ENCODE measurements at regions not wholly inside any gene's neighbourhood (a gene's known extent, or its start where the extent isn't known, plus 50 kb on each side); places are given as distances from the start of the nearest gene placed in this dataset.
A peak's percentile ranks its signal among the peaks of the same experiment; 100 is the strongest.

DNA sequence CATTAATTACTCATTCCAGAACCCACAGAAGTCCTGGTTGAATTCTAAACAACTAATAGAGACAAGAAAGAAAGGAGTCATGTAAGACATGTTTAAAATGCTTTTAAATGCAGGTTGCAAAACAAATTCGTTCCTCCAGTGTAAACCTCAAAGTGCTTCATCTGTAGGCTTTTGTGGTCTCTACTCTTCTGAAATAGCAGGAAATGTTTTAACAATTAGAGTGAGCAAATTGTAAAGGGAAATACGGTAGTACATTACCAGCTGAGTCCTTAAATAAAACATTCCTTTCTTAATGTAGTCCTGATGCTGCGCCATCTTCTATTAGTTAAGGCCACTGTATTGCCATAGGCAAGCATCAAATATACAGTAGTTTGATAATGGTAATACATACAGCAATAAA is 1934.2 kb upstream of the SEL1L start:
- DNase-seq (ENCODE audit: low read depth, low spot score) = no peak
- Mint-ChIP-seq H3K27ac (ENCODE audit: unreplicated experiment) (no peak overlapping the region), H3K36me3 (ENCODE audit: low read depth) (no peaks in the 10 kb centered on the region), H3K4me1 (no peaks in the 10 kb centered on the region), H3K27me3 (ENCODE audit: low read depth) (no peaks in the 10 kb centered on the region), H3K9me3 (no peaks in the 10 kb centered on the region), H3K4me3 (no peak overlapping the region)
- TF ChIP-seq, protein P1, sequence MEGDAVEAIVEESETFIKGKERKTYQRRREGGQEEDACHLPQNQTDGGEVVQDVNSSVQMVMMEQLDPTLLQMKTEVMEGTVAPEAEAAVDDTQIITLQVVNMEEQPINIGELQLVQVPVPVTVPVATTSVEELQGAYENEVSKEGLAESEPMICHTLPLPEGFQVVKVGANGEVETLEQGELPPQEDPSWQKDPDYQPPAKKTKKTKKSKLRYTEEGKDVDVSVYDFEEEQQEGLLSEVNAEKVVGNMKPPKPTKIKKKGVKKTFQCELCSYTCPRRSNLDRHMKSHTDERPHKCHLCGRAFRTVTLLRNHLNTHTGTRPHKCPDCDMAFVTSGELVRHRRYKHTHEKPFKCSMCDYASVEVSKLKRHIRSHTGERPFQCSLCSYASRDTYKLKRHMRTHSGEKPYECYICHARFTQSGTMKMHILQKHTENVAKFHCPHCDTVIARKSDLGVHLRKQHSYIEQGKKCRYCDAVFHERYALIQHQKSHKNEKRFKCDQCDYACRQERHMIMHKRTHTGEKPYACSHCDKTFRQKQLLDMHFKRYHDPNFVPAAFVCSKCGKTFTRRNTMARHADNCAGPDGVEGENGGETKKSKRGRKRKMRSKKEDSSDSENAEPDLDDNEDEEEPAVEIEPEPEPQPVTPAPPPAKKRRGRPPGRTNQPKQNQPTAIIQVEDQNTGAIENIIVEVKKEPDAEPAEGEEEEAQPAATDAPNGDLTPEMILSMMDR (conservative IDR thresholded peaks at IDR 0.05) = no peak

DNA sequence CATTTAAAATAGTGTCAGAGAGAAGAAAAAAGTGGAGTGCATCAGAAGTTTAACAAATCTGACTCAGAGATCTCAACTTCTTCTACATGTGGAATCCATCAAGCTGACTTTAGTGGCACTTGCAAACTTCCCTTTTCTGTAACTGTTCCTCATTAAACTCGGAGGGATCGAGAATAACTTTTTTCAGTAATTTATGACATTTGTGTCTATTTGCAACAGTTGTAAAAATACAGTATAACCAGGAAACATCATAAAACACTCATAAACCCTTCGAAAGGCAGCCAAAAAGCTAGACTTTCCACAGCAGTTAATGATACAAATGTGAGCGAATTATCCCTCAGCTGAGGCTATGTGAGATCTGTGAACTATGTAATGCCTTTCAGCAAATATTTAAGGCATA is 1936.8 kb upstream of the SEL1L start:
- Mint-ChIP-seq H3K9me3 (no peaks in the 10 kb centered on the region), H3K4me1 (peaks cover 5% of the 10 kb centered on the region), H3K27me3 (ENCODE audit: low read depth) (no peaks in the 10 kb centered on the region), H3K4me3 (no peak overlapping the region), H3K27ac (ENCODE audit: unreplicated experiment) (peak overlapping the region; percentile 50), H3K36me3 (ENCODE audit: low read depth) (no peaks in the 10 kb centered on the region)
- no peak for DNase-seq (ENCODE audit: low read depth, low spot score)
- TF ChIP-seq, protein P1 (conservative IDR thresholded peaks at IDR 0.05) = no peak

DNA sequence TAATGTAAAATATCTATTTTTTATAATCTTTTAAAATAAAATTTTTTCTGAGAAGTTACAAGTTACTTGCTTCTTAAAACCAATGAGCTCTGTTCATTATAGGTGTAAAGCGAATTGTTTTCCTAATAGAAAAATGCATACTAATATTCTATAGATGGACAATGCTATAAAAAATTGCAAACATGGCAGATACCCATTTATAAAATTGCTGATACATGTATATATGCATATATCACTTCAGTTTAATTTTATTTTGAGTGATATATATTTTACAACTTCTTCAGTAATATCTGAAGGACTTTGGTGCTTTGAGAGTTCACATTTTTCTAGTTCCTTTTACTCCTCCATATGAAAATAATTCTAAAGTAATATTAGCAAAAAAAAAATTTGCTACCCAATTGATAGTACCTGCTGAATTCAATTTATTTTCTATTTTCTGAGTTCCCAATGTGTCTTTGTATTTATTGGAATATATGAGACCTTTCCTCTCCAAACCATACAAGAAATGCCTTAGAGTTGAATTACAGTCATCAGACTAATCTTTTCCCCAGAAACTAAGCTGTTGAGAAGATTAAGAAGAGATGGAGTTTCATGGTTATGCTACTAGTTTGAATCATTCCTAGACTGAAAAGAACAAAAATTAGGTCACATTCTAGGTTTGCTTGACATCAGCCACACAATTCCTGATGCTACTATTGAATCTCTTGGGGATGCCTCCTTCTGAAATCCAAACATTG is 1937.5 kb upstream of the SEL1L start:
- Mint-ChIP-seq H3K9me3 (no peaks in the 10 kb centered on the region), H3K4me3 (no peak overlapping the region), H3K36me3 (ENCODE audit: low read depth) (no peaks in the 10 kb centered on the region), H3K4me1 (peaks cover 5% of the 10 kb centered on the region), H3K27ac (ENCODE audit: unreplicated experiment) (no peak overlapping the region), H3K27me3 (ENCODE audit: low read depth) (no peaks in the 10 kb centered on the region)
- TF ChIP-seq, protein P1 (conservative IDR thresholded peaks at IDR 0.05) = no peak
- no peak for DNase-seq (ENCODE audit: low read depth, low spot score)

DNA sequence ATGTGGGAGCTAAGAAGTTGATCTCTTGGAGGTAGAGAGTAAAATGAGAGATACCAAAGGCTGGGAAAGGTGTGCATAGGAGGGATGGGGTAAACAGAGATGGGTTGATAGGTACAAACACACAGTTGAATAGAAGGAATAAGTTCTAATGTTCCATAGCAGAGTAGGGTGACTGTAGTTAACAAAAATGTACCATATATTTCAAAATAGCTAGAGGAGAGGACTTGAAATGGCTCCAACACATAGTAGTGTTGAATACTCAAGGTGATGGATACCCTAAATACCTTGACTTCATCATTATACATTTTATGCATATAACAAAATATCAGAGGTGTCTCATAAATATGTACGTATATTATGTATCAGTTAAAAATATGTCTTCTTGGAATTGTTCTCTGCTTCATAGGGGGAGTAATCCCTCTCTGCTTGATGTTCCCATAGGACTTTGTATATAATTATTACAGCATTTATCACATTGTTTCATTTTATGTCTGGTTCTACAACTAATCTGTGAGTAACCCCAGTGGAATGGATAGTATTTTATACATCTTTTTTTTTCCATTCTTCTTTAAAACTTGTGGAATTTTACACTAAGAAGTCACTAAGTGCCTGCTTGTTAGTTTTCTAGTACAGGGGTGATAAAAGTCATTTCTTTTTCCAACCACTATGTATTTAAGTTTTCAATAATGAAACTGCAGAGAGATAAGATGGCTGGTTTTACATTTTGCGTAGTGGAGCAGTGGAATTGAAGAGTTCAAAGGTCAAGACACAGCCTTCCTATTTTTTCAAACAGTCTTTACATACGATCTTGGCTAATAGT is 1940.0 kb upstream of the SEL1L start:
- no peak for DNase-seq (ENCODE audit: low read depth, low spot score)
- H3K9me3 Mint-ChIP-seq = no peaks in the 10 kb centered on the region
- no peaks in the 10 kb centered on the region for H3K36me3 Mint-ChIP-seq (ENCODE audit: low read depth)
- peaks cover 5% of the 10 kb centered on the region for H3K4me1 Mint-ChIP-seq
- no peak overlapping the region for H3K27ac Mint-ChIP-seq (ENCODE audit: unreplicated experiment)
- TF ChIP-seq, protein P1 (conservative IDR thresholded peaks at IDR 0.05) = no peak
- H3K27me3 Mint-ChIP-seq (ENCODE audit: low read depth) = no peaks in the 10 kb centered on the region
- H3K4me3 Mint-ChIP-seq = no peak overlapping the region

DNA sequence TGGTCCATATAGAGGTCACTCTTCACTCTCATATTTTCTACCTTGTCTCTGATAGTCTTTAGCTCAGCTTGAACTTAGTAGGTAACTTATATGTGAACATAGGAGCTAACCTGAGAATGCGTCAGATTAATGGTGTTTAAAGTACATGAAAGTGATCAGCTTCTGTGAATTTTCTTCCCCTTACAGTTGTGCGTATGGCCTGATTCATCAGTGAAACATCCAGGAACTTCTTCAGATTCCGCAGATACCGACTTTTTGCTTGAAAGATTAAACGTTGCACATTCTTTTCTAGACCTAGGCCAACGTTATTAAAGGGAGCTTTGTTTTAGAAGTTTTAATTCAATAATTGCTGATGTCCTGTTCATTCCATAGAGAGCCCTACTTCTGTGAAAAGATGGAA is 1945.1 kb upstream of the SEL1L start:
- no peak overlapping the region for H3K27ac Mint-ChIP-seq (ENCODE audit: unreplicated experiment)
- DNase-seq (ENCODE audit: low read depth, low spot score) = no peak

More for the DNA sequence above, 1945.1 kb upstream of the SEL1L start:
- TF ChIP-seq, protein P1 (conservative IDR thresholded peaks at IDR 0.05) = no peak
- no peaks in the 10 kb centered on the region for H3K36me3 Mint-ChIP-seq (ENCODE audit: low read depth)
- no peaks in the 10 kb centered on the region for H3K9me3 Mint-ChIP-seq
- H3K4me3 Mint-ChIP-seq = no peak overlapping the region
- H3K27me3 Mint-ChIP-seq (ENCODE audit: low read depth) = no peaks in the 10 kb centered on the region
- peaks cover 5% of the 10 kb centered on the region for H3K4me1 Mint-ChIP-seq
